HEK293T (cell line): ENCODE measurements at regions not wholly inside any gene's neighbourhood (a gene's known extent, or its start where the extent isn't known, plus 50 kb on each side); places are given as distances from the start of the nearest gene placed in this dataset.

ENCODE experiments used
- CTCF ChIA-PET: fragments of 350-600 bp; formaldehyde crosslinking; extraction: SDS; loops from one replicate; lab custom pipeline; 2021; ENCODE audit warnings: antibody characterized with exemption, inconsistent platforms; lab: Yijun Ruan, JAX
- POLR2A ChIA-PET: fragments of 350-600 bp; formaldehyde crosslinking; extraction: SDS; loops from one replicate; lab custom pipeline; 2020; ENCODE audit warnings: antibody characterized with exemption, inconsistent platforms; lab: Yijun Ruan, JAX
- DNase-seq: peaks from one replicate; pipeline ENCODE4 v3.0.0; 2012; ENCODE audit warnings: mixed read lengths; ENCODE audit errors: extremely low spot score
- ARNT ChIP-seq: fragments of 450-650 bp; IDR thresholded peaks from 2 replicates; pipeline ENCODE4 v1.6.1; 2017; ENCODE audit warnings: mild to moderate bottlenecking
- BHLHE40 ChIP-seq: fragments of 450-650 bp; IDR thresholded peaks from 2 replicates; pipeline ENCODE4 v1.6.1; 2016; ENCODE audit warnings: mild to moderate bottlenecking, moderate library complexity, borderline replicate concordance
- CTBP1 ChIP-seq: fragments of 450-650 bp; IDR thresholded peaks from 2 replicates; pipeline ENCODE4 v1.6.1; 2016; ENCODE audit warnings: borderline replicate concordance
- ELF4 ChIP-seq: fragments of 450-650 bp; IDR thresholded peaks from 2 replicates; pipeline ENCODE4 v1.6.1; 2017; ENCODE audit warnings: antibody characterized with exemption
- FOXA1 ChIP-seq: fragments of 450-650 bp; IDR thresholded peaks from 2 replicates; pipeline ENCODE4 v1.6.1; 2016; ENCODE audit warnings: mild to moderate bottlenecking
- FOXK2 ChIP-seq: fragments of 450-650 bp; IDR thresholded peaks from 2 replicates; pipeline ENCODE4 v1.6.1; 2016; ENCODE audit warnings: mild to moderate bottlenecking
- FOXM1 ChIP-seq: fragments of 450-650 bp; IDR thresholded peaks from 2 replicates; pipeline ENCODE4 v1.6.1; 2017; ENCODE audit warnings: mild to moderate bottlenecking, borderline replicate concordance
- HDGF ChIP-seq: fragments of 450-650 bp; IDR thresholded peaks from 2 replicates; pipeline ENCODE4 v1.6.1; 2017; ENCODE audit warnings: antibody characterized with exemption, borderline replicate concordance
- L3MBTL2 ChIP-seq: fragments of 450-650 bp; conservative IDR thresholded peaks from 2 replicates; pipeline ENCODE4 v1.6.1; 2016; ENCODE audit warnings: mild to moderate bottlenecking
- LEF1 ChIP-seq: fragments of 450-650 bp; IDR thresholded peaks from 2 replicates; pipeline ENCODE4 v1.6.1; 2017; ENCODE audit warnings: mild to moderate bottlenecking, borderline replicate concordance
- NFRKB ChIP-seq: fragments of 450-650 bp; IDR thresholded peaks from 2 replicates; pipeline ENCODE4 v1.6.1; 2016; ENCODE audit warnings: mild to moderate bottlenecking, moderate library complexity
- SP1 ChIP-seq: fragments of 450-650 bp; IDR thresholded peaks from 2 replicates; pipeline ENCODE4 v1.6.1; 2017
- SUZ12 ChIP-seq: fragments of 450-650 bp; IDR thresholded peaks from 2 replicates; pipeline ENCODE4 v1.6.1; 2016; ENCODE audit warnings: mild to moderate bottlenecking
- TARDBP ChIP-seq: fragments of 450-650 bp; IDR thresholded peaks from 2 replicates; pipeline ENCODE4 v1.6.1; 2016
- ZNF384 ChIP-seq: fragments of 450-650 bp; IDR thresholded peaks from 2 replicates; pipeline ENCODE4 v1.6.1; 2016
- TF ChIP-seq, protein P1 (sequence below): fragments of 450-650 bp; IDR thresholded peaks from 2 replicates; pipeline ENCODE4 v1.6.1; 2016

GRCh38 chr5:124648902-124649467 is 97.5 kb downstream of the ZNF608 start:
- CTCF ChIA-PET: interaction anchor here (0.5 kb wide), 1 partner anchor 1887 kb away, joined by 3 read pairs; no protein-coding TSS in a partner anchor
- TF ChIP-seq L3MBTL2 (no peak), SP1 (no peak), ZNF384 (no peak), FOXA1 (no peak), HDGF (no peak), BHLHE40 (no peak), FOXK2 (no peak), TARDBP (no peak), SUZ12 (no peak), CTBP1 (no peak), LEF1 (no peak), ELF4 (no peak), NFRKB (no peak), FOXM1 (no peak), ARNT (no peak)
- TF ChIP-seq, protein P1, sequence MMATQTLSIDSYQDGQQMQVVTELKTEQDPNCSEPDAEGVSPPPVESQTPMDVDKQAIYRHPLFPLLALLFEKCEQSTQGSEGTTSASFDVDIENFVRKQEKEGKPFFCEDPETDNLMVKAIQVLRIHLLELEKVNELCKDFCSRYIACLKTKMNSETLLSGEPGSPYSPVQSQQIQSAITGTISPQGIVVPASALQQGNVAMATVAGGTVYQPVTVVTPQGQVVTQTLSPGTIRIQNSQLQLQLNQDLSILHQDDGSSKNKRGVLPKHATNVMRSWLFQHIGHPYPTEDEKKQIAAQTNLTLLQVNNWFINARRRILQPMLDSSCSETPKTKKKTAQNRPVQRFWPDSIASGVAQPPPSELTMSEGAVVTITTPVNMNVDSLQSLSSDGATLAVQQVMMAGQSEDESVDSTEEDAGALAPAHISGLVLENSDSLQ: no peak
- DNase-seq: no peak
- POLR2A ChIA-PET: interaction anchor here (1.0 kb wide), 1 partner anchor 15 kb away, joined by 3 read pairs; no protein-coding TSS in a partner anchor

DNA sequence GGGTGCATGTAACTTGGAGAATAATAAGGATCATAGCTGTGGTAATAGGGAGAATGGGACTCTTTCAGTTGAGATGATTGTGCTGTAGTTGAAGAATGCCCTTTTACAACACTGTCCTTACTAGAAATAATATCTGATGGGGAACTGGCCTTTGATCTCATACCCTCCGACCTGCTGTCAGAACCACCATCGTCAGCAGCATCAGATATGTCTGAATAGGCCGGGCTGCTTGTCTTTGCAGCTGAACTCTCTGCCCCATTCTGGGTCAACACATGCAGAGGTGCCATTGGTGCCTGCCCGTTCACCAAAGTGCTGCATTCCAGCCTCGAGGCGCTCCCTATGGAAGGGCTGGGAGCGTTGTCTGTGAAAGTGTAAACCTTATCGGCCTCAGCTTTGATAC is 99.1 kb downstream of the ZNF608 start:
- CTCF ChIA-PET: interaction anchor here (1.0 kb wide), 1 partner anchor 14 kb away, joined by 3 read pairs; no protein-coding TSS in a partner anchor
- TF ChIP-seq TARDBP (no peak), ELF4 (no peak), SP1 (no peak), LEF1 (no peak), FOXM1 (no peak), SUZ12 (no peak), FOXA1 (no peak)
- TF ChIP-seq, protein P1: no peak
- DNase-seq: no peak
- POLR2A ChIA-PET: interaction anchor here (1.2 kb wide), 1 partner anchor 100 kb away, joined by 4 read pairs; the partner anchor contains the start of gene ZNF608

- no peak for DNase-seq
- no peak for TF ChIP-seq L3MBTL2
- no peak for TF ChIP-seq FOXK2
- no peak for TF ChIP-seq FOXA1
- no peak for TF ChIP-seq SP1
- no peak for TF ChIP-seq BHLHE40
- POLR2A ChIA-PET: interaction anchor here (1.6 kb wide), 1 partner anchor 17 kb away, joined by 5 read pairs; no protein-coding TSS in a partner anchor
- CTCF ChIA-PET: no interaction called here
These were observed 101.0 kb downstream of the ZNF608 start for GRCh38 chr5:124645396-124645795.

- POLR2A ChIA-PET: no interaction called here
- TF ChIP-seq FOXK2: no peak
- no peak for TF ChIP-seq BHLHE40
- no peak for TF ChIP-seq ELF4
- no peak for TF ChIP-seq TARDBP
- TF ChIP-seq ZNF384: no peak
- no peak for TF ChIP-seq SP1
- no peak for TF ChIP-seq FOXA1
- TF ChIP-seq, protein P1: no peak
- no peak for TF ChIP-seq NFRKB
- TF ChIP-seq CTBP1: no peak
- TF ChIP-seq FOXM1: no peak
- CTCF ChIA-PET: no interaction called here
- DNase-seq: no peak
These were observed 101.9 kb downstream of the ZNF608 start for GRCh38 chr5:124644582-124644981.

DNA sequence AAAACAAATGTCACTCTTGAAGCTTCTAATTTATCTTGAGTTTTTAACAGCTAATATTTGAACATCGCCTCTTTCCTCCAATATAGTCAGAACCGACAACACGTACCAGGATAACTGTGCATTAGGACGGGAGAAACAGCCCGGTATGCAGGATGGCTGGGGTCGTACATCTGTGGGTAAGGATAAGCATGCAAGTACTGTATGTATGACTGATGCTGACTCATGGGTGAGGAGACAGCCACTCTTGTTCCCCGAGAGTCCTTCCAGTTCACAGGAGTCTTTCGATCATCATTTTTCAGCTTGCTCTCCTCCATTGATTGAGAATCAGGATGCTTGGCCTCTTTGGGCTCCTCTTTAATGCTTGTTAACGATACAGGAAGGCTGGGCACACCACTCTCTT is 102.3 kb downstream of the ZNF608 start:
- no peak for DNase-seq
- CTCF ChIA-PET: no interaction called here
- POLR2A ChIA-PET: no interaction called here
- TF ChIP-seq ARNT (no peak), TARDBP (no peak), CTBP1 (no peak), SUZ12 (no peak), FOXM1 (no peak)

GRCh38 chr5:124643336-124643735 is 103.1 kb downstream of the ZNF608 start:
- POLR2A ChIA-PET: interaction anchor here (1.0 to 1.4 kb wide), 2 partner anchors 14 to 16 kb away, joined by 3 read pairs; no protein-coding TSS in a partner anchor
- no peak for DNase-seq
- no peak for TF ChIP-seq ARNT
- TF ChIP-seq NFRKB: no peak
- no peak for TF ChIP-seq CTBP1
- no peak for TF ChIP-seq FOXM1
- no peak for TF ChIP-seq BHLHE40
- no peak for TF ChIP-seq L3MBTL2
- TF ChIP-seq FOXA1: no peak
- TF ChIP-seq LEF1: no peak
- no peak for TF ChIP-seq ELF4
- no peak for TF ChIP-seq ZNF384
- TF ChIP-seq TARDBP: no peak
- CTCF ChIA-PET: no interaction called here
